SU-DHL-6 (cell line): ENCODE measurements at regions not wholly inside any gene's neighbourhood (a gene's known extent, or its start where the extent isn't known, plus 50 kb on each side); places are given as distances from the start of the nearest gene placed in this dataset.

ENCODE experiments used
- EZH2phosphoT487 ChIP-seq: fragments of 200-600 bp; sonication (generic), shearing (Covaris generic); conservative IDR thresholded peaks from 2 replicates; pipeline ENCODE4 v1.6.1; 2018; ENCODE audit warnings: mild to moderate bottlenecking, antibody characterized with exemption, low read length, moderate library complexity, mixed read lengths
- TF ChIP-seq, protein P1 (sequence below): fragments of 200-600 bp; sonication (generic); IDR thresholded peaks from one replicate; pipeline ENCODE4 v1.5.1; 2017; ENCODE audit warnings: antibody characterized with exemption, mild to moderate bottlenecking, low read length, moderate library complexity; ENCODE audit not compliant: insufficient read depth, poor library complexity, severe bottlenecking

DNA sequence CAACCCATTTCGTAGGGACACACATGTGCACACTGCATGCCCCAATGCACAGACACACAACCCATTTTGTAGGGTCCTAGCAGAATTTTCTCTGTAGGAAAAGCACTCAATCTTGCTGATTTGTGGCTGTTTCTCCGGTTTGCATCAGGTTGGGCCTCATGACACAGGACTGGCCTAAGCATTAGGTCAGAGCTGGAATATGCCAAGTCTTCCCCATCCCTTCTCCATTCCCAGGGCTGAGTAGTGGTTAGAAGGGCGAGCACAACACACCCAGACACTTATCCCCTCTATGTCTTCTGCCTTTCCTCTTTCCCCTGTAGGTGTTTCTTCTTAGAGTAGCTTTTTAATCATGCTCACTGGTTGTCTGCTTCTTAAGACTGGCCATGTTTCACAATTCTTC is 295.9 kb downstream of the SOX11 start:
- TF ChIP-seq, protein P1, sequence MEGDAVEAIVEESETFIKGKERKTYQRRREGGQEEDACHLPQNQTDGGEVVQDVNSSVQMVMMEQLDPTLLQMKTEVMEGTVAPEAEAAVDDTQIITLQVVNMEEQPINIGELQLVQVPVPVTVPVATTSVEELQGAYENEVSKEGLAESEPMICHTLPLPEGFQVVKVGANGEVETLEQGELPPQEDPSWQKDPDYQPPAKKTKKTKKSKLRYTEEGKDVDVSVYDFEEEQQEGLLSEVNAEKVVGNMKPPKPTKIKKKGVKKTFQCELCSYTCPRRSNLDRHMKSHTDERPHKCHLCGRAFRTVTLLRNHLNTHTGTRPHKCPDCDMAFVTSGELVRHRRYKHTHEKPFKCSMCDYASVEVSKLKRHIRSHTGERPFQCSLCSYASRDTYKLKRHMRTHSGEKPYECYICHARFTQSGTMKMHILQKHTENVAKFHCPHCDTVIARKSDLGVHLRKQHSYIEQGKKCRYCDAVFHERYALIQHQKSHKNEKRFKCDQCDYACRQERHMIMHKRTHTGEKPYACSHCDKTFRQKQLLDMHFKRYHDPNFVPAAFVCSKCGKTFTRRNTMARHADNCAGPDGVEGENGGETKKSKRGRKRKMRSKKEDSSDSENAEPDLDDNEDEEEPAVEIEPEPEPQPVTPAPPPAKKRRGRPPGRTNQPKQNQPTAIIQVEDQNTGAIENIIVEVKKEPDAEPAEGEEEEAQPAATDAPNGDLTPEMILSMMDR, result no peak
- no peak for TF ChIP-seq EZH2phosphoT487
